CD4-positive, alpha-beta memory T cell (primary cell): ENCODE measurements at regions not wholly inside any gene's neighbourhood (a gene's known extent, or its start where the extent isn't known, plus 50 kb on each side); places are given as distances from the start of the nearest gene placed in this dataset.

Experiments
- CTCF ChIA-PET: fragments of 350-600 bp; sonication (Branson Sonifier 250); formaldehyde crosslinking; loops from one replicate; lab custom pipeline; 2021; ENCODE audit warnings: inconsistent platforms; ENCODE audit not compliant: partially characterized antibody; lab: Charles Lee
- POLR2A ChIA-PET: fragments of 350-600 bp; sonication (Branson Sonifier 250); formaldehyde crosslinking; loops from one replicate; lab custom pipeline; 2021; ENCODE audit not compliant: partially characterized antibody; lab: Charles Lee
- DNase-seq, 5 donors: peaks; one replicate each; pipeline versions ENCODE4 v3.0.0 to v3.0.0-alpha.2; 2020 to 2022; ENCODE audit warnings: mixed read lengths in 1 of 5
- H3K27ac ChIP-seq: one replicate; pipeline ENCODE4 v1.7.0; 2013; ENCODE audit warnings: low read depth, low read length
- H3K27me3 ChIP-seq: 2 replicates; pipeline ENCODE4 v1.7.0; 2013; ENCODE audit warnings: mild to moderate bottlenecking, low read length, moderate library complexity; ENCODE audit not compliant: insufficient read depth
- H3K36me3 ChIP-seq: 2 replicates; pipeline ENCODE4 v1.7.0; 2013; ENCODE audit warnings: mild to moderate bottlenecking, low read length, moderate library complexity; ENCODE audit not compliant: insufficient read depth
- H3K4me1 ChIP-seq: 2 replicates; pipeline ENCODE4 v1.7.0; 2013; ENCODE audit warnings: mild to moderate bottlenecking, low read length, moderate library complexity; ENCODE audit not compliant: insufficient read depth
- H3K4me3 ChIP-seq, 2 donors: one replicate each; pipeline ENCODE4 v1.7.0; 2013; ENCODE audit warnings: low read length in 2 of 2, mild to moderate bottlenecking in 1 of 2
- H3K9me3 ChIP-seq, 2 donors: one replicate each; pipeline ENCODE4 v1.7.0; 2013; ENCODE audit warnings: low read length in 2 of 2, control low read depth in 1 of 2; ENCODE audit not compliant: control insufficient read depth in 1 of 2
- H3K27ac Mint-ChIP-seq, 7 donors: one replicate each; pipeline ENCODE4 v1.8.0; 2020 to 2021; ENCODE audit warnings: mixed read lengths in 7 of 7, mild to moderate bottlenecking in 6 of 7, inconsistent platforms in 3 of 7, moderate library complexity in 3 of 7
- H3K27me3 Mint-ChIP-seq, 2 donors: one replicate each; pipeline ENCODE4 v1.8.0; 2020 to 2021; ENCODE audit warnings: mixed read lengths in 2 of 2
- H3K36me3 Mint-ChIP-seq, 2 donors: one replicate each; pipeline ENCODE4 v1.8.0; 2020 to 2021; ENCODE audit warnings: mixed read lengths in 2 of 2, inconsistent platforms in 1 of 2, mild to moderate bottlenecking in 1 of 2
- H3K4me1 Mint-ChIP-seq, 4 donors: one replicate each; pipeline ENCODE4 v1.8.0; 2020 to 2021; ENCODE audit warnings: mixed read lengths in 4 of 4, mild to moderate bottlenecking in 1 of 4
- H3K4me3 Mint-ChIP-seq, 8 donors: one replicate each; pipeline ENCODE4 v1.8.0; 2020 to 2021; ENCODE audit warnings: mixed read lengths in 8 of 8, mild to moderate bottlenecking in 7 of 8, moderate library complexity in 6 of 8, inconsistent platforms in 3 of 8
- H3K9me3 Mint-ChIP-seq, 8 donors: one replicate each; pipeline ENCODE4 v1.8.0; 2020 to 2021; ENCODE audit warnings: mixed read lengths in 8 of 8, mild to moderate bottlenecking in 5 of 8, inconsistent platforms in 3 of 8, moderate library complexity in 1 of 8
- intact Hi-C: fragments of 100-400 bp; cut with micrococcal nuclease; formaldehyde crosslinking; loops from one replicate; pipeline ENCODE4 v1.15.1; 2023

DNA sequence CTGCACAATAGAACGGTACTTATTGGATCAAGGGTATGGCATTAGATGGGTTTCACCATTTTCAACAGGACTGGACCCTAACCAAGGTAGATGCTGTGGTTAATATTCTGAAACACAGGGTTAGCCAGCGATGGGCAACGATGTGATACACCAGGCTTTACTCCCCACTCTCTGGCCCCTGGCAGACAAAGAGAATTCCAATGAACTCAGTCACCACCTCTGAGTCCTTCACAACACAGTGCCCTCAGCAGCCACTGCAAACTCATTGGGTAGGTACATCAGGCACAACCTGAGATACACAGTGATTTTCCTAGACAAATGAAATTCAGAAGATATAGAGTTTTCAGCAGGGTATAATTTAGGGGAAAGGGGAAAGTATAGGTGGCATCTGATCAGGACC is 634.5 kb downstream of the ZEB2 start:
- Histone ChIP-seq H3K4me1 (no peaks in the 10 kb centered on the region), H3K4me3 (no peak overlapping the region), H3K36me3 (no peaks in the 10 kb centered on the region), H3K27me3 (no peaks in the 10 kb centered on the region), H3K9me3 (no peaks in the 10 kb centered on the region), H3K27ac (no peak overlapping the region)
- Mint-ChIP-seq H3K4me1 (no peaks in the 10 kb centered on the region), H3K4me3 (no peak overlapping the region), H3K36me3 (no peaks in the 10 kb centered on the region), H3K27me3 (peaks cover 5 to 6% of the 10 kb centered on the region in 2 donors), H3K9me3 (no peaks in the 10 kb centered on the region), H3K27ac (peak overlapping the region in 1 of 7 donors; percentile 26)
- ChIA-PET CTCF (no interaction called here), POLR2A (no interaction called here)
- intact Hi-C loops, result no loop called here
- DNase-seq, result no peak

DNA sequence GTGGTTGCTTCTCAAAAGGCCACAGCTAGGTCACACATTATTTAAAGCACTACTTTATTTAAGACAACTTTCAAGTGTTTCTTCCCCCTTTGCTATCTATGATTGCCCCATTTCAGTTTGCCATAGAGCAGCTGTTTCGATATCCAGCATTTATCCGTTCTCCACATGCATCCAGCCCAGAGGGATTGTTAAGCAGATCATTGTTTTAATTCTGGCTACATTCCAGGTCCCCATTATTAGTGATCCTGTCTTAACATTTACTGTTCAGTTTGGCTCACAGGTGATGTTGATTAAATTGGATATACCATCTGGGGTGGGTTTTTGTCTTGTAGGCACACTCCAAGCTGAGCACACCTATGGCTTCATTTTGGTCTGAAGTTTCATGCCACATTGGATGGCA is 638.7 kb downstream of the ZEB2 start:
- no peaks in the 10 kb centered on the region for H3K9me3 Mint-ChIP-seq

DNA sequence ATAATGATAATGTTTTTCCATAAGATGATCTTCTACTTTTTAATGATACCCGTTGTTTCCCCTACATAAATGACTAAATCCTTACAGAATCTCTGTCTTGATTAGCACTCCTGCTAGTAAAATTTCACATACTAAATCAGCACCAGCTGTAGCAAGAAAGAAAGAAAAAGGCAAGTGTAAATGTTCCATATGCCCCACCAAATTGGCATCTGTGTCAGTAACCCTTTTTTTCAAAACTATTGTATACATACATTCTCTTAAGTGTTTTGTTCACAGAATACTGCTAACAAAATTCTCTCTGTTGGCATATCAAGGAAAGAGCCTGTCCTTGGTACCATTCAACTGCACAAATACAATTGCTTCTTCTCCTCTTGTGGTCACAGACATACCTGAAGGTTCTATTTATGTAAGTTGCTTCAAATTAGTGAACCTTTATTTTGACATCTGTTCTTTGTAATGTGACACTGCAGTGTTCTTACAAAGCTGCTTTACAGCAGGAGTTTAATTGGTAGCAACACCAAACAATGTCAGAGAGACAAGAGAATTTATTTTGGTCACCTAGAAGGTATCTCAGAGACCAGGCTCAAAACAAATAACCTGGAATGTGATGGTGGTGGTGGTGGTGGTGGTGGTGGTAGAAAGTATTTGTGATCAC is 641.9 kb downstream of the ZEB2 start:
- no peaks in the 10 kb centered on the region for H3K36me3 Mint-ChIP-seq
- CTCF ChIA-PET, result no interaction called here

More for the DNA sequence above, 638.7 kb downstream of the ZEB2 start:
- Histone ChIP-seq H3K4me1 (no peaks in the 10 kb centered on the region), H3K27me3 (no peaks in the 10 kb centered on the region), H3K36me3 (no peaks in the 10 kb centered on the region), H3K27ac (no peak overlapping the region), H3K4me3 (no peak overlapping the region), H3K9me3 (no peaks in the 10 kb centered on the region)
- Mint-ChIP-seq H3K36me3 (no peaks in the 10 kb centered on the region), H3K27ac (no peak overlapping the region), H3K4me3 (no peak overlapping the region), H3K4me1 (no peaks in the 10 kb centered on the region), H3K27me3 (peaks cover 0 to 6% of the 10 kb centered on the region in 2 donors)
- ChIA-PET CTCF (no interaction called here), POLR2A (no interaction called here)
- DNase-seq, result no peak
- intact Hi-C loops, result no loop called here

GRCh38 chr2:143877056-143877455 is 642.9 kb downstream of the ZEB2 start:
- Histone ChIP-seq H3K4me3 (no peak overlapping the region), H3K9me3 (no peaks in the 10 kb centered on the region), H3K36me3 (no peaks in the 10 kb centered on the region), H3K27ac (no peak overlapping the region), H3K27me3 (no peaks in the 10 kb centered on the region), H3K4me1 (no peaks in the 10 kb centered on the region)
- no peaks in the 10 kb centered on the region for H3K36me3 Mint-ChIP-seq
- no peak for DNase-seq
- H3K27me3 Mint-ChIP-seq, result peaks cover 0 to 3% of the 10 kb centered on the region in 2 donors
- H3K4me3 Mint-ChIP-seq, result no peak overlapping the region
- POLR2A ChIA-PET, result no interaction called here
- CTCF ChIA-PET, result no interaction called here
- intact Hi-C loops, result no loop called here
- H3K27ac Mint-ChIP-seq, result peak overlapping the region in 1 of 7 donors; percentile 52
- peaks cover 0 to 5% (median 0%) of the 10 kb centered on the region in 8 donors for H3K9me3 Mint-ChIP-seq
- H3K4me1 Mint-ChIP-seq, result peaks cover 0 to 5% (median 1%) of the 10 kb centered on the region in 4 donors

More for the DNA sequence above, 641.9 kb downstream of the ZEB2 start:
- Mint-ChIP-seq H3K4me3 (no peak overlapping the region), H3K27ac (no peak overlapping the region), H3K9me3 (peaks cover 0 to 3% (median 0%) of the 10 kb centered on the region in 8 donors), H3K27me3 (peaks cover 0 to 3% of the 10 kb centered on the region in 2 donors), H3K4me1 (peaks cover 0 to 5% (median 1%) of the 10 kb centered on the region in 4 donors)
- H3K4me3 ChIP-seq, result no peak overlapping the region
- H3K9me3 ChIP-seq, result no peaks in the 10 kb centered on the region
- POLR2A ChIA-PET, result no interaction called here
- H3K36me3 ChIP-seq, result no peaks in the 10 kb centered on the region
- intact Hi-C loops, result no loop called here
- no peak overlapping the region for H3K27ac ChIP-seq
- H3K27me3 ChIP-seq, result no peaks in the 10 kb centered on the region
- no peak for DNase-seq
- no peaks in the 10 kb centered on the region for H3K4me1 ChIP-seq

DNA sequence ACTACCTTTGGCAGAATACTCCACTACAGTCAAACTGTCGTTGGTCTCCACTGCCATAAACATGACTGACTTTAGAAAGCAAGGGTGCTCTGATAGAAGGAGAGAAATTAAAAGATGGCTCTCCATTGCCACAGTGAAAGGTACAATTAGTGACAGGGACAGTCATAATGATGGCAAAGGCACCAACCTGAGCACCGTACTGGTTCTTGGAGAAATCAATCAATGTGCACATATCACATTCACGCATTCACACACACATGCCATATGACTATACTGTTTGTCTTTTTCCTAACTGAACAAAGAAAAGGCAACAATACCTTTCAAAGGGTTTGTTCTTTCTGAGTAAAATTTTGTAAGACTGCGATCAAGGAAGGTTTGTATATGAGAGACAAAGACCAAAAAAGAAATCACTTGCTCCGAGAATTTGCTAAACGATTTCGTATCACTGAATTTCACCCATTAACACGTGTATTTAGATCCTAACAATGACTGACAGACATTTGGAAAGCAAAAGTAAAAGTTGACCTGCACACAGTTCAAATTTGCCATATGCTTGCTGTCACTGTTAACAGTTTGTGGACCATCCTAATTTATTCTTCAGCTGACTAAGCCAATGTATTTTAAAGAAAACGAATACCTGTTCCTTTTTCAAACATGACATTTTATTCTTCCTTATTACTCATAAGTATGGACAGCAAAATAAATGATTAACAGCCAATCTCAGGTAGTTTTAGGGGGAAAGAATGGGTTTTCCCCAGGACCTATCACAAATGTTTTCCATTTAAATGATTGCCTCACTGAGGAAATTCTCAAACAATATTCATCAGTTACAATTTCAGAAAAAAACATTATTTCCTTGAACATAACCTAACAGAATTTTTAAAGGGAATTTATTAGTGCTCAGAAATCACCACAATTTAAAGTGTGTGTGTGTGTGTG is 644.4 kb downstream of the ZEB2 start:
- Histone ChIP-seq H3K4me1 (no peaks in the 10 kb centered on the region), H3K36me3 (no peaks in the 10 kb centered on the region), H3K9me3 (no peaks in the 10 kb centered on the region), H3K27me3 (no peaks in the 10 kb centered on the region), H3K27ac (no peak overlapping the region), H3K4me3 (no peak overlapping the region)
- ChIA-PET POLR2A (no interaction called here), CTCF (no interaction called here)
- peaks cover 0 to 5% (median 1%) of the 10 kb centered on the region in 4 donors for H3K4me1 Mint-ChIP-seq
- H3K36me3 Mint-ChIP-seq, result peaks cover 0 to 2% of the 10 kb centered on the region in 2 donors
- peaks cover 0 to 13% (median 3%) of the 10 kb centered on the region in 8 donors for H3K9me3 Mint-ChIP-seq
- no peak for DNase-seq
- H3K4me3 Mint-ChIP-seq, result peak overlapping the region in 1 of 8 donors; percentile 30
- intact Hi-C loops, result no loop called here
- H3K27ac Mint-ChIP-seq, result no peak overlapping the region
- peaks cover 0 to 3% of the 10 kb centered on the region in 2 donors for H3K27me3 Mint-ChIP-seq

GRCh38 chr2:143873886-143874285 is 646.0 kb downstream of the ZEB2 start:
- ChIA-PET POLR2A (no interaction called here), CTCF (no interaction called here)
- Mint-ChIP-seq H3K27me3 (peaks cover 0 to 3% of the 10 kb centered on the region in 2 donors), H3K9me3 (peaks cover 0 to 22% (median 9%) of the 10 kb centered on the region in 8 donors), H3K4me1 (peaks cover 0 to 5% (median 1%) of the 10 kb centered on the region in 4 donors), H3K4me3 (no peak overlapping the region), H3K27ac (no peak overlapping the region), H3K36me3 (peaks cover 0 to 3% of the 10 kb centered on the region in 2 donors)
- H3K9me3 ChIP-seq, result no peaks in the 10 kb centered on the region
- intact Hi-C loops, result no loop called here
- H3K36me3 ChIP-seq, result no peaks in the 10 kb centered on the region
- H3K4me1 ChIP-seq, result no peaks in the 10 kb centered on the region
- no peak for DNase-seq
- no peak overlapping the region for H3K27ac ChIP-seq
- H3K27me3 ChIP-seq, result no peaks in the 10 kb centered on the region
- no peak overlapping the region for H3K4me3 ChIP-seq

DNA sequence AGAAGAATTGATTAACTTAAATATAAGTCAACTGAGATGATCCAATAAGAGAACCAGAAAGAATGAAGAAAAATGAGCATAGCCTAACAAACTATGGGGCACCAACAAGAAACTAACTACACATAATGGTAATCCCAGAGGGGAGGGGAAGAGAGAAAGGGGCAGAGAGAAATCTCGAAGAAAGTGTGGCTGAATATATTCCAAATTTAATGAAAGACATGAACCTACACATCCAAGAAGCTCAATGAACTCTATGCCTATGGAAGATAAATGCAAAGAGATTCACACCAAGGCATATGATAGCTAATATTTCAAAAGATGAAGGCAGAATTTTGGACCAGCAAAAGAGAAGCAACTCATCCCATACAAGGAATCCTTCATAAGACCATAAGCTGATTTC is 649.2 kb downstream of the ZEB2 start:
- peaks cover 0 to 3% of the 10 kb centered on the region in 2 donors for H3K36me3 Mint-ChIP-seq
- H3K36me3 ChIP-seq, result no peaks in the 10 kb centered on the region
- no peak for DNase-seq
- no peaks in the 10 kb centered on the region for H3K27me3 ChIP-seq
- H3K4me3 ChIP-seq, result no peak overlapping the region
- H3K27me3 Mint-ChIP-seq, result no peaks in the 10 kb centered on the region
- ChIA-PET POLR2A (no interaction called here), CTCF (interaction anchor here (1.9 kb wide), 1 partner anchor 12 kb away, joined by 4 read pairs; no protein-coding TSS in a partner anchor)
- H3K9me3 Mint-ChIP-seq, result peaks cover 0 to 27% (median 10%) of the 10 kb centered on the region in 8 donors
- intact Hi-C loops, result no loop called here
- no peak overlapping the region for H3K4me3 Mint-ChIP-seq
- no peaks in the 10 kb centered on the region for H3K4me1 ChIP-seq
- peaks cover 0 to 5% (median 1%) of the 10 kb centered on the region in 4 donors for H3K4me1 Mint-ChIP-seq
- no peak overlapping the region for H3K27ac Mint-ChIP-seq
- no peak overlapping the region for H3K27ac ChIP-seq
- H3K9me3 ChIP-seq, result no peaks in the 10 kb centered on the region
